GM19438 (cell line): ENCODE measurements at regions not wholly inside any gene's neighbourhood (a gene's known extent, or its start where the extent isn't known, plus 50 kb on each side); places are given as distances from the start of the nearest gene placed in this dataset.
"Not testable (repeated sequence)": the region's sequence is repeated elsewhere in the genome, so short reads cannot be mapped to it uniquely, and the experiment has no call there.

Experiments
- ATAC-seq: cut with Tn5 transposase; IDR thresholded peaks from one replicate; pipeline ENCODE4 v1.9.1; 2021; ENCODE audit warnings: low read depth; ENCODE audit not compliant: unreplicated experiment

DNA sequence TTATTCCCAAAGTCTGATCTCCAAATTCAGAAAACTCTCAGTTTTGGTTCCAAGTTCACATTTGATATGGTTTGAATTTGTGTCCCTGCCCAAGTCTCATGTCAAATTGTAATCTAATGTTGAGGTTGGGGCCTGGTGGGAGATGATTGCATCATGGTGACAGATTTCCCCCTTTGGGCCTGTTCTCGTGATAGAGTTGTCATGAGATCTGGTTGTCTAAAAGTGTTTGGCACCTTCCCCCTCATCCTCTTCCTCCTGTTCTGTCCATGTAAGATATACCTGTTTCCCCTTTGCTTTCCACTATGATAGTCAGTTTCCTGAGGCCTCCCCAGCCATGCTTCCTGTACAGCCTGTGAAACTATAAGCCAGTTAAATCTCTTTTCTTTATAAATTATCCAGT, 138.6 kb downstream of the ARL4A start:
- ATAC-seq: no peak

DNA sequence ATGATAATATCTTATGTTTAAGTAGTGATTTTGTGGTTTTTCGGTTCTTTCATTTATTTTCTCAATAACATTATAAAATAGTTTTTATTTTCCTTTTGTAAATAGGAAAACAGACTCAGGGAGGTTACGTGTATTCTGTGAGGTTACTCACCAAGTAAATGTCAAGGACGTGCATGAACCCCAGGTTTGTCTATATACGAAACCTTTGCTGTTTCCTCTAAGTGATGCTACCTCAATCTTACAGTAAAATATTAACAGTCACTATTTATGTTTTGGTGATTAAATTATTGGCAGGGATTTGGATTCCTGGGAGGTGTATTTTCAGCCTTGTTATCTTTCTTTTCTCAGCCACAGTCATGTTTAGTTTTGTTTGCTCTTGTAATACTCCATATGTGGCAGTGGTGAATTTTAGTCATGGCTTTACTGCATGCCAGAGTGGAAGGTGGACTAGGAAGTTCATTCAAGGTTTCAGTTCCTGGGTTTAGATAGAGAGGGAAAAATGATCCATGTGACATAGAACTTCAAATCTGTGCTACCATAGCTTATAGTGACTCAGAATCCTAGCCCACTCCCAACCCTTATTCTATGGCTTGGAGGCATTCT, 139.9 kb downstream of the ARL4A start:
- ATAC-seq: no peak

GRCh38 chr7:12827920-12828319, 140.5 kb downstream of the ARL4A start:
- no peak for ATAC-seq

DNA sequence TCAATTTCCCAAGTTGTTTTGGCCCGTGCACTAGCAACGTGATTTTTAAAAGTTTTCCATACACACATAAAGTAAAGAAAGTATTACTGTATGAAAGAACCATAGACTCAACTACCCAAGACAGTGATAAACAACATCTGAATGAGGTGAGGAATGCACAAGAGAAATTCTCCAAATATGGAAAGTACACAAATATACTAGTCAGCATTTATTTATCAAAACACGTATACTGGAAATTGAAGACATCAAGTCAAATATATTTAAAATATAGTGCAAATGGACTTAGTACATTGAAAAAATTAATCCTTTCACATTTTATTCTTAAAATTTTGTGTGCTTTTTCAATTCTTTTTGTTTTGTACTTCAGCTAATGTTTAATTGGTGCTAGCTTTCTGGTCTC, 143.6 kb downstream of the ARL4A start:
- no peak for ATAC-seq

GRCh38 chr7:12833829-12834228, 146.4 kb downstream of the ARL4A start:
- no peak for ATAC-seq

DNA sequence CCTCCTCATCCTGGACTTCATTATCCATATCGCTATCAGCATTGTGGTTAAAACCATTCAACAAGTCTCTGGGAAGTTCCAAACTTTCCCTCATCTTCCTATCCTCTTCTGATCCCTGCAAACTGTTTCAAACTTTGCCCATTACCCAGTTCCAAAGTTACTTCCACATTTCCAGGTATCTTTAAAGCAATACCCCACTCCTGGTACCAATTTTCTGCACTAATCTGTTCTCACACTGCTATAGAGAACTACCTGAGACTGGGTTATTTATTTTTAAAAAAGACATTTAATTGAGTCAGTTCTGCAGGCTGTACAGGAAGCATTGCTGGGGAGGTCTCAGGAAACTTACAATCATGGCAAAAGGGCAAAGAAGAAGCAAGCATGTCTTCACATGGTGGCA, 147.3 kb downstream of the ARL4A start:
- ATAC-seq: no peak

- no peak for ATAC-seq
Measured at GRCh38 chr7:12839508-12840153, 152.2 kb downstream of the ARL4A start.

DNA sequence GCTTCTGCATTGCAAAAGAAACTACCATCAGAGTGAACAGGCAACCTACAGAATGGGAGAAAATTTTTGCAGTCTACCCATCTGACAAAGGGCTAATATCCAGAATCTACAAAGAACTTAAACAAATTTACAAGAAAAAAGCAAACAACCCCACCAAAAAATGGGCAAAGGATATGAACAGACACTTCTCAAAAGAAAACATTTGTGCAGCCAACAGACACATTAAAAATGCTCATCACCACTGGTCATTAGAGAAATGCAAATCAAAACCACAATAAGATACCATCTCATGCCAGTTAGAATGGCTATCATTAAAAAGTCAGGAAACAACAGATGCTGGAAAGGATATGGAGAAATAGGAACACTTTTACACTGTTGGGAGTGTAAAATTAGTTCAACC, 157.3 kb downstream of the ARL4A start:
- ATAC-seq: not testable (repeated sequence)

DNA sequence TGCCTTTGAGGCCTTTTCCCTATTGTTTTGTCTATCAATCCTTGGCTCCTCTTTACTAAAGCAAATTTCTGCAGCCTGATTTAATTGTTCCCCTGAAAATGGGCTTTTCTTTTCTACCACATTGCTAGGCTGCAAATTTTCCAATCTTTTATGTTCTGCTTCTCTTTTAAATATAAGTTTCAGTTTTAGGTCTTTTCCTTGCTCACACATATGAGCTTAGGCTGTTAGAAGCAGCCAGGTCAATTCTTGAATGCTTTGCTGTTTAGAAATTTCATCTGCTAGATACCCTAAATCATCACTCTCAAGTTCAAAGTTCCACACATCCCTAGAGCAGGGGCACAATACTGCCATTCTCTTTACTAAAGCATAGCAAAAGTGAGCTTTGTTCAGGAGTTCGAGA, 159.6 kb downstream of the ARL4A start:
- ATAC-seq: no peak

GRCh38 chr7:12851142-12851541, 163.7 kb downstream of the ARL4A start:
- no peak for ATAC-seq

- no peak for ATAC-seq
Measured at GRCh38 chr7:12851841-12852240, 164.4 kb downstream of the ARL4A start.

DNA sequence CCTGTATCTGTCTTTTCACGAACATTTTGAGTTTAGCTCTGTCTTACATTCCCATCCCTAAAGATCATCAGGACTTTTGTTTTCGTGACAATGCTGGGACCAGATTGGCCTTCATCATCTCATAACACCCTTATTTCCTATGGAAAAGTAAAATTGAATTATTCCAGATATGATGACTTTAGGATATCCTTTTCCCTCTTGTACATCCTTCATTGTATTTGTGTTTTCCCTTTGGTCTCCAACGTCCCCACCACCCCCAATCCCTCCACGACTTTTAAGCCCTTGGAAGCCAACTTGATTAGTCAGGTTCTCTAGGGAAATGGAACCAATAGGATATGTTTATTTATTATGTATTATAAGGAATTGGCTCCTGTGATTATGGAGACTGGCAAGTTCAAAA, 167.6 kb downstream of the ARL4A start:
- no peak for ATAC-seq

DNA sequence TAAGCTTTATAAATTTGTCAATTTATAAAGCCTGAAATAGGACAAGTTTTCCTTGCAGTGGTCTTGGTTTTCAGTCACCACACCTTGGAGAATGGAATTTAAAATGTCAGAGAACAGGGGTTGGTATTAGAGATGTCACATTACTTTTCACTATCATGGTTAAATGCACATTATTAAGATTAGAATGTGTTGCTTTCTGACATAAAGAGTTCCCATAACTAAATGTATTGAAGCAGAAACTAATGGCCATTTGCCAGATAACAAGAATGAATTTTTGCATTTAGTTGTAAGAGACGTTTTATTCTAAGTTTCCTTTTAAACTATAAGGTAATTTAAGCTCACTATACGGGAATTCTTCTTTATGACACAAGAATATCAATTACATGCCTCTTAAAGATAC, 172.3 kb downstream of the ARL4A start:
- no peak for ATAC-seq

GRCh38 chr7:12861070-12861469, 173.6 kb downstream of the ARL4A start:
- no peak for ATAC-seq

GRCh38 chr7:12862146-12862545, 174.7 kb downstream of the ARL4A start:
- no peak for ATAC-seq

DNA sequence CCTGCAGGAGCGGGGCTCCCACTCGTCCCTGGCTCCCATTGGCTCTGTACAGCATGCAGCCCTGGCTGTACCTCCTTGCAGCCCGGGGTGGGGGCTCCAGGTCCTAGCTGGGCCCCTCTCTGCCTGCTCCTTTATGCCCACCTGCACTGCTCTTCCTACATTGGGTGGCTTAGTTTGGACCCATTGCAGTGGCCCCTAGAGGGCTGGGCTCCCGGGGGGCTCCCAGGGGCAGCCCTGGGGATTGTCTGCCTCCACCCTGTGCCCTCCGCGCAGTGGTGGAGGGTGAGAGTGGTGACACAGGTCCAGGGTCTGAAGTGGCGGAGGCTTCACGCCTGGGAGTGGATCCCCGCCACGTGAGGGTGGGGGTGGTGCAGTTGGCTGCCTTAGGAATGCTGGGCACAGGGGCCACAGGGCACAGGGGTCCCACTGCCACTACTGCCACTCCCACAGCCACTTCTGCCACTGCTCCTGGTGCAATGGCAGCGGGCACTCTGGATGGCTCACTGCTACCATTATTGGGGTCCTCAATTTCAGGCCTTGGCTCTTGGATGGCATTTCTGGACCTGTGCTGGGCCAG, 177.1 kb downstream of the ARL4A start:
- no peak for ATAC-seq

DNA sequence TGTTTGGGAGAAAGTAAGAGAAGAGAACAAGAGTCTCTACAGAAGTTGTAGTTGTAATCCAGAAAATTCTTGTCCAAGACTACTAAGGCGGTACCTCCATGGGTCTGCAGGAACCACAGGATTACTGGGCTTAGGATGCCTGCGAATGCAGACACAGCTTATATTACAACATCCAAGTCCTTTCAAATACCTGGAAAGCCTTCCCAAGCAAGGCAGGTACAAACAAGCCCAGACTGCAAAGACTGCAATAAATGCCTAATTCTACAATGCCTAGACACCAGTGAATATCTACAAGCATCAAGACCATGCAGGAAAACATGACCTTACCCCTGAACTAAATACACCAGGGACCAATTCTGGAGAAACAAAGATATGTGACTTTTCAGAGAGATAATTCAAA, 178.2 kb downstream of the ARL4A start:
- no peak for ATAC-seq

GRCh38 chr7:12866207-12866606, 178.8 kb downstream of the ARL4A start:
- ATAC-seq: no peak

DNA sequence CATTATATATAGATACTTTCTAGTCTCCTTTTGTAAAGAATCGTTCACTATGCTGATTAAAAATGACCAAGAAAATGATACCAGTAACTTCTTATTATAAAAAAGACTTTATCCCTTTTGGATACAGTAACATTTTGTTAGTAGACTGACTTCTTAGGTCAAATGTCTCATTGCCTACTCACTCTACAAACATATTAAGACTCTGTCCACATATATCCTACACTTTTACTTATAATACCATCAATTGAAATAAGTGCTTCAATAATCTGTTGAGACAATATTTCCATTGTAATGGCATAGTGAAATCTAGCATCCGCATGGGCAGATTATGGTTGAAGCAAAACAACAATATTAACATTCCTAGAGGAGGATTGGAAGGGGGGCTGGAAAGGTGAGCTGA, 180.6 kb downstream of the ARL4A start:
- ATAC-seq: no peak

- no peak for ATAC-seq
Measured at GRCh38 chr7:12870219-12870618, 182.8 kb downstream of the ARL4A start.

- ATAC-seq: no peak
Measured at GRCh38 chr7:12872487-12872886, 185.1 kb downstream of the ARL4A start.

DNA sequence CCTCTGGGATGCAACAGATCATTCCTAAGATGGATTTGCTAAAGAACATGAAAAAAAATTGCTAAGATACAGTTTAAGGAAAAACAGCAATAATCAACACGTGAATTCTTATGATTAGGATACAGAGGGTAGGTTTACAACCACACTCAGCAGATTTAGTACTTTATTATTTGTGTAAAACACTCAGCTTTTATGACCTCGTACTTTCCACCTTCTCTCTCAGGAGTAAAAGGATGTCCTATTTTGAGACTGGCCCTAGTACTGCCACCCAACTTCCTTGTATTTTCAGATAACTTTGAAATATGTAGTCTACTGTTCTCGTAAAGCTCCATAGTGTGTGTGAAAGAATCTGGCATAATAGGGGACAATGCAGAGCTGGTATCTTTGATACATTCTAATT, 186.1 kb downstream of the ARL4A start:
- ATAC-seq: no peak
